H9 (cell line): ENCODE measurements at regions not wholly inside any gene's neighbourhood (a gene's known extent, or its start where the extent isn't known, plus 50 kb on each side); places are given as distances from the start of the nearest gene placed in this dataset.

Experiments used
- DNase-seq: peaks from one replicate; pipeline ENCODE4 v3.0.0-alpha.2; 2017
- H2AFZ ChIP-seq: one replicate; pipeline ENCODE4 v1.6.1; 2013; ENCODE audit warnings: mild to moderate bottlenecking, low read length, control low read depth, moderate library complexity
- H2AK5ac ChIP-seq: 2 replicates; pipeline ENCODE4 v1.6.1; 2013; ENCODE audit warnings: low read length, control low read depth, mixed read lengths; ENCODE audit not compliant: insufficient read length
- H2BK120ac ChIP-seq: one replicate; pipeline ENCODE4 v1.6.1; 2013; ENCODE audit warnings: low read depth, mild to moderate bottlenecking, low read length, control low read depth, inconsistent platforms; ENCODE audit not compliant: poor library complexity, severe bottlenecking
- H2BK12ac ChIP-seq: 2 replicates; pipeline ENCODE4 v1.6.1; 2013; ENCODE audit warnings: low read length, control low read depth, mixed read lengths, low read depth; ENCODE audit not compliant: insufficient read length
- H2BK15ac ChIP-seq: 2 replicates; pipeline ENCODE4 v1.6.1; 2013; ENCODE audit warnings: low read depth, low read length, control low read depth
- H2BK20ac ChIP-seq: one replicate; pipeline ENCODE4 v1.6.1; 2013; ENCODE audit warnings: low read depth, mild to moderate bottlenecking, low read length, control low read depth, inconsistent platforms; ENCODE audit not compliant: poor library complexity, severe bottlenecking
- H2BK5ac ChIP-seq: 2 replicates; pipeline ENCODE4 v1.6.1; 2013; ENCODE audit warnings: low read length, control low read depth, mixed read lengths; ENCODE audit not compliant: insufficient read length
- H3K14ac ChIP-seq: 2 replicates; pipeline ENCODE4 v1.6.1; 2013; ENCODE audit warnings: low read length, control low read depth; ENCODE audit not compliant: insufficient read depth
- H3K18ac ChIP-seq: 2 replicates; pipeline ENCODE4 v1.6.1; 2013; ENCODE audit warnings: low read depth, mild to moderate bottlenecking, mixed read lengths, low read length, control low read depth; ENCODE audit not compliant: insufficient read length
- H3K23ac ChIP-seq: 2 replicates; pipeline ENCODE4 v1.6.1; 2013; ENCODE audit warnings: low read length, control low read depth, mixed read lengths, low read depth; ENCODE audit not compliant: insufficient read length
- H3K23me2 ChIP-seq: 2 replicates; pipeline ENCODE4 v1.6.1; 2013; ENCODE audit warnings: low read depth, mild to moderate bottlenecking, mixed read lengths, low read length, control low read depth; ENCODE audit not compliant: insufficient read length, poor library complexity, severe bottlenecking
- H3K27ac ChIP-seq: 2 replicates; pipeline ENCODE4 v1.5.1; 2013; ENCODE audit warnings: low read length, control low read depth, mixed read lengths, low read depth; ENCODE audit not compliant: insufficient read length
- H3K27me3 ChIP-seq: 2 replicates; pipeline ENCODE4 v1.6.1; 2013; ENCODE audit warnings: low read length, control low read depth, inconsistent platforms; ENCODE audit not compliant: insufficient read depth
- H3K4ac ChIP-seq: 2 replicates; pipeline ENCODE4 v1.6.1; 2013; ENCODE audit warnings: low read depth, mild to moderate bottlenecking, control low read depth, inconsistent platforms, low read length, moderate library complexity
- H3K4me1 ChIP-seq: 2 replicates; pipeline ENCODE4 v1.6.1; 2013; ENCODE audit warnings: low read length, control low read depth, inconsistent platforms; ENCODE audit not compliant: insufficient read depth
- H3K4me2 ChIP-seq: 2 replicates; pipeline ENCODE4 v1.6.1; 2013; ENCODE audit warnings: low read length, control low read depth, mixed read lengths; ENCODE audit not compliant: insufficient read length, insufficient read depth
- H3K56ac ChIP-seq: 2 replicates; pipeline ENCODE4 v1.6.1; 2013; ENCODE audit warnings: low read depth, mild to moderate bottlenecking, mixed read lengths, low read length, control low read depth; ENCODE audit not compliant: insufficient read length
- H3K79me1 ChIP-seq: 2 replicates; pipeline ENCODE4 v1.6.1; 2013; ENCODE audit warnings: low read depth, mild to moderate bottlenecking, moderate library complexity, low read length, control low read depth, inconsistent platforms; ENCODE audit not compliant: insufficient read depth, poor library complexity, severe bottlenecking
- H3K79me2 ChIP-seq: 2 replicates; pipeline ENCODE4 v1.6.1; 2013; ENCODE audit warnings: low read length, control low read depth, inconsistent platforms; ENCODE audit not compliant: insufficient read depth
- H3K9ac ChIP-seq: 2 replicates; pipeline ENCODE4 v1.6.1; 2013; ENCODE audit warnings: low read length, control low read depth, mixed read lengths; ENCODE audit not compliant: insufficient read length; ENCODE audit errors: extremely low read depth
- H3K9me3 ChIP-seq: one replicate; pipeline ENCODE4 v1.6.1; 2013; ENCODE audit warnings: low read depth, low read length, inconsistent platforms; ENCODE audit not compliant: control insufficient read depth
- H3T11ph ChIP-seq: one replicate; pipeline ENCODE4 v1.6.1; 2013; ENCODE audit warnings: mild to moderate bottlenecking, low read length, control low read depth, inconsistent platforms
- H4K20me1 ChIP-seq: one replicate; pipeline ENCODE4 v1.6.1; 2013; ENCODE audit not compliant: control insufficient read depth, insufficient read length, insufficient read depth
- H4K5ac ChIP-seq: 2 replicates; pipeline ENCODE4 v1.6.1; 2013; ENCODE audit warnings: low read depth, mild to moderate bottlenecking, mixed read lengths, low read length, control low read depth; ENCODE audit not compliant: insufficient read length
- H4K8ac ChIP-seq: replicated peaks from 2 replicates; pipeline ENCODE4 v1.6.1; 2013; ENCODE audit warnings: low read length, control low read depth, mixed read lengths, low read depth; ENCODE audit not compliant: insufficient read length
- H4K91ac ChIP-seq: 2 replicates; pipeline ENCODE4 v1.6.1; 2013; ENCODE audit warnings: low read depth, mild to moderate bottlenecking, moderate library complexity, mixed read lengths, low read length, control low read depth; ENCODE audit not compliant: insufficient read length
- H3K27ac Mint-ChIP-seq, 3 experiments: 2 replicates in 2 of 3; 3 replicates in 1 of 3; pipeline ENCODE4 v1.8.0; 2020 to 2021; ENCODE audit warnings: mixed read lengths in 3 of 3, mild to moderate bottlenecking in 1 of 3, moderate library complexity in 1 of 3
- H3K27me3 Mint-ChIP-seq: 2 replicates; pipeline ENCODE4 v1.8.0; 2021; ENCODE audit warnings: low read depth, mild to moderate bottlenecking, moderate library complexity, mixed read lengths
- H3K36me3 Mint-ChIP-seq, 3 experiments: 2 replicates in 2 of 3; 3 replicates in 1 of 3; pipeline ENCODE4 v1.8.0; 2020 to 2021; ENCODE audit warnings: low read depth in 3 of 3, mixed read lengths in 3 of 3; ENCODE audit not compliant: insufficient read depth in 1 of 3
- H3K4me1 Mint-ChIP-seq, 2 experiments: 2 replicates each; pipeline ENCODE4 v1.8.0; 2020; ENCODE audit warnings: mixed read lengths in 2 of 2
- H3K4me3 Mint-ChIP-seq, 2 experiments: 2 replicates in 1 of 2; 3 replicates in 1 of 2; pipeline ENCODE4 v1.8.0; 2020 to 2021; ENCODE audit warnings: mild to moderate bottlenecking in 2 of 2, mixed read lengths in 2 of 2, moderate library complexity in 1 of 2
- H3K9me3 Mint-ChIP-seq, 2 experiments: 2 replicates in 1 of 2; 3 replicates in 1 of 2; pipeline ENCODE4 v1.8.0; 2020; ENCODE audit warnings: mild to moderate bottlenecking in 2 of 2, mixed read lengths in 2 of 2, moderate library complexity in 1 of 2
- WGBS: extraction: QIAGEN DNeasy Blood & Tissue Kit; methylation state at CpG from one replicate; pipeline ENCODE4 v1.1.7; 2013; ENCODE audit warnings: missing lambda C conversion rate, low lambda C conversion rate, mixed read lengths; ENCODE audit not compliant: insufficient read length; ENCODE audit errors: extremely low coverage; 5-methylcytosine and 5-hydroxymethylcytosine counted together
- TF ChIP-seq, protein P1 (sequence below): fragments of 200-600 bp; sonication (generic); conservative IDR thresholded peaks from 3 replicates; pipeline ENCODE4 v1.8.0; 2021; ENCODE audit warnings: antibody characterized with exemption, mild to moderate bottlenecking

DNA sequence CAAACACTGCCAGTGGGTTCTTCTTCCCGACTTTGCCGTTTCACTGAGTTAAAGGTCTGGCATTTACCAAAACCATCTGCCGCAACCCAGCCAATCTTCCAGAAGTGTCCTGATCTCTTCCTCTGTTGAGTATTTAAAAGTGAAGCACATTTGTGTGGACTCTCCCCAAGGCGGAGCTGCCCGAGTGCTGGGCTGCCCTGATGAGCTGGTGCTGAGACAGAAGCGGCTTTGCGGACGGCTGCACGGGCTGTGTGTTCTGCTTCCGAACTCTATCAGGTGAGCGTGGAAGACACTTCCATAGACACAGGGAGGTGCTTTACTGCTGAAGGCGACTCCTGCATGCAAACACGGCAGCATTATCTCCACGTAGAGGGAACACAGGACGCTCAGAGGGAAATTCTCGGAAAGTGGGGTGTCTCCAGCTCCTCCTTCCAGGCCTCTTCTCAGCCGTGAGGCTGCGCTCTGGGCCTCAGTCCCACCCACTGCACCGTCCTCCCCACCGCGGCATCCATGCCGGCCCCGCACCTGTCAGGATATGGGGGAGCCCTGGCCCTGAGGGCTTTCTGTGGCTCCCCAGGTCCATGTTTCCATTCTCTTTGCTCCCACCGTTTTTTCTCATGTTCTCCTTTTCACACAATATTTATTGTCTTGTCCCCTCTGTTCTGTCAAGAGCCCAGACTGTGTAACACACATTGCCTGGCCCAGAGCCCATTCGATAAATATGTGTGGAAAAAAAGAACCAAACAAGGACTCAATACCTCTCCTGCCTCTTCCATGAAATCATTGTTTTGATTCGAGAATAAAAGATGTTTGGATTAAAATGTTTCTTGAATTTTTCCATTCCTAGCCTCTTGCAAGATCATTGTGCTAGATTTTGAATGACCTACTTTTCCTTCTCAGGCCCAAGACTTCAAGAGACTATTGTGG lies 205.1 kb downstream of the DLL1 start:
- no peak overlapping the region for H3K27ac ChIP-seq
- H2AFZ ChIP-seq, result no peak overlapping the region
- H3K18ac ChIP-seq, result no peak overlapping the region
- 0 out of 4 replicates have a peak, but pooled peaks cover 0 to 2% of the 10 kb centered on the region in 2 experiments for H3K4me1 Mint-ChIP-seq
- no peak for DNase-seq
- H3K27me3 ChIP-seq, result no peaks in the 10 kb centered on the region
- no CpG with 5 or more reads among the region's 26 CpGs for WGBS
- no peak overlapping the region for H3K4ac ChIP-seq
- H3K14ac ChIP-seq, result no peak overlapping the region
- peak overlapping the region in 1 of 3 experiments; percentile 68; a peak in 1 of 7 replicates for H3K27ac Mint-ChIP-seq
- H3K36me3 Mint-ChIP-seq, result no peaks in the 10 kb centered on the region
- H4K20me1 ChIP-seq, result no peaks in the 10 kb centered on the region
- no peaks in the 10 kb centered on the region for H3K79me2 ChIP-seq
- H3K9ac ChIP-seq, result no peak overlapping the region
- H2BK120ac ChIP-seq, result no peak overlapping the region
- no peaks in the 10 kb centered on the region for H3K23me2 ChIP-seq
- H2BK20ac ChIP-seq, result no peak overlapping the region
- TF ChIP-seq, protein P1, sequence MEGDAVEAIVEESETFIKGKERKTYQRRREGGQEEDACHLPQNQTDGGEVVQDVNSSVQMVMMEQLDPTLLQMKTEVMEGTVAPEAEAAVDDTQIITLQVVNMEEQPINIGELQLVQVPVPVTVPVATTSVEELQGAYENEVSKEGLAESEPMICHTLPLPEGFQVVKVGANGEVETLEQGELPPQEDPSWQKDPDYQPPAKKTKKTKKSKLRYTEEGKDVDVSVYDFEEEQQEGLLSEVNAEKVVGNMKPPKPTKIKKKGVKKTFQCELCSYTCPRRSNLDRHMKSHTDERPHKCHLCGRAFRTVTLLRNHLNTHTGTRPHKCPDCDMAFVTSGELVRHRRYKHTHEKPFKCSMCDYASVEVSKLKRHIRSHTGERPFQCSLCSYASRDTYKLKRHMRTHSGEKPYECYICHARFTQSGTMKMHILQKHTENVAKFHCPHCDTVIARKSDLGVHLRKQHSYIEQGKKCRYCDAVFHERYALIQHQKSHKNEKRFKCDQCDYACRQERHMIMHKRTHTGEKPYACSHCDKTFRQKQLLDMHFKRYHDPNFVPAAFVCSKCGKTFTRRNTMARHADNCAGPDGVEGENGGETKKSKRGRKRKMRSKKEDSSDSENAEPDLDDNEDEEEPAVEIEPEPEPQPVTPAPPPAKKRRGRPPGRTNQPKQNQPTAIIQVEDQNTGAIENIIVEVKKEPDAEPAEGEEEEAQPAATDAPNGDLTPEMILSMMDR, result no peak
- no peak overlapping the region for H3K4me3 Mint-ChIP-seq
- H3K4me1 ChIP-seq, result no peaks in the 10 kb centered on the region
- H3K27me3 Mint-ChIP-seq, result peaks cover 3% of the 10 kb centered on the region
- H3K9me3 Mint-ChIP-seq, result peaks cover 0 to 2% of the 10 kb centered on the region in 2 experiments; a peak in 2 of 5 replicates
- H2BK5ac ChIP-seq, result no peak overlapping the region
- H3T11ph ChIP-seq, result no peak overlapping the region
- H3K9me3 ChIP-seq, result no peaks in the 10 kb centered on the region
- no peaks in the 10 kb centered on the region for H3K79me1 ChIP-seq
- no peak overlapping the region for H2AK5ac ChIP-seq
- no peak overlapping the region for H4K91ac ChIP-seq
- no peak overlapping the region for H4K8ac ChIP-seq
- no peak overlapping the region for H3K4me2 ChIP-seq
- H3K23ac ChIP-seq, result no peak overlapping the region
- no peak overlapping the region for H3K56ac ChIP-seq
- H2BK15ac ChIP-seq, result no peak overlapping the region
- no peak overlapping the region for H2BK12ac ChIP-seq
- H4K5ac ChIP-seq, result no peak overlapping the region
